H1 (cell line): ENCODE measurements at regions not wholly inside any gene's neighbourhood (a gene's known extent, or its start where the extent isn't known, plus 50 kb on each side); places are given as distances from the start of the nearest gene placed in this dataset.

Experiments used
- ATF3 ChIP-seq: IDR thresholded peaks from 2 replicates; pipeline ENCODE4 v1.6.1; 2011; ENCODE audit warnings: low read depth, mild to moderate bottlenecking, low read length; ENCODE audit not compliant: insufficient read depth
- BRCA1 ChIP-seq: IDR thresholded peaks from 2 replicates; pipeline ENCODE4 v1.6.1; 2012; ENCODE audit warnings: low read depth, low read length, improper control_type of control experiment
- CBX5 ChIP-seq: fragments of 300-800, 300-1000 bp; sonication (generic); IDR thresholded peaks from 2 replicates; pipeline ENCODE4 v1.7.1; 2016; ENCODE audit warnings: antibody characterized with exemption, low read length, low read depth
- CEBPB ChIP-seq: IDR thresholded peaks from 2 replicates; pipeline ENCODE4 v1.6.1; 2012; ENCODE audit warnings: low read depth, low read length
- POU5F1 ChIP-seq: IDR thresholded peaks from 2 replicates; pipeline ENCODE4 v1.6.1; 2011; ENCODE audit warnings: low read depth, mild to moderate bottlenecking, low read length, moderate library complexity
- TBP ChIP-seq: IDR thresholded peaks from 2 replicates; pipeline ENCODE4 v1.6.1; 2011; ENCODE audit warnings: low read depth, low read length, improper control_type of control experiment
- TEAD4 ChIP-seq: IDR thresholded peaks from 2 replicates; pipeline ENCODE4 v1.6.1; 2012; ENCODE audit warnings: low read depth, low read length, inconsistent platforms, mixed read lengths

DNA sequence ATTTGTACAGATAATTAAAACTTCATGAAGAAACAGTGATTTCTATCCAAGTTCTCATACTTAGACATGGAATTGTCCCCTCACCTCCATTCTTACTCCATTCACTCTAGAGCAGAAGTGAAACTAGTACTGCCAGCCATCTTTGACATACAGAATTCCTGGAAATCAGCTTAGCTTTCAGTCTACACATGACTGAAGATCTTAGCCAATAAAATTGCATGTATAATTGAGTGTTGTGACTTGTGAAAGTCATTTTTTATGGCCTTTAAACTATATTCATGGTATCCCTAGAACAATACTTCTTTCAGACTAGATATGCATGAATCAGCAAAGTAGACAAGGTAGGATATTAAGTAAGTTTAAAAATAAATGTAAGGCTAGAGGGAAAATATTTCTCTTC lies 705.2 kb upstream of the ZNF608 start (continued):
- no peak for TF ChIP-seq TBP
- no peak for TF ChIP-seq CBX5
- no peak for TF ChIP-seq CEBPB
- TF ChIP-seq ATF3, result no peak
- TF ChIP-seq BRCA1, result no peak
- no peak for TF ChIP-seq TEAD4
- no peak for TF ChIP-seq POU5F1
